ENCODE measurements at regions not wholly inside any gene's neighbourhood (a gene's known extent, or its start where the extent isn't known, plus 50 kb on each side); places are given as distances from the start of the nearest gene placed in this dataset.

- no peak for DNase-seq (ENCODE audit: low read depth)
Measured at GRCh38 chr21:40901691-40902090, 54.7 kb upstream of the DSCAM start.

GRCh38 chr21:40902299-40902698, 55.3 kb upstream of the DSCAM start:
- no peak for DNase-seq (ENCODE audit: low read depth)

DNA sequence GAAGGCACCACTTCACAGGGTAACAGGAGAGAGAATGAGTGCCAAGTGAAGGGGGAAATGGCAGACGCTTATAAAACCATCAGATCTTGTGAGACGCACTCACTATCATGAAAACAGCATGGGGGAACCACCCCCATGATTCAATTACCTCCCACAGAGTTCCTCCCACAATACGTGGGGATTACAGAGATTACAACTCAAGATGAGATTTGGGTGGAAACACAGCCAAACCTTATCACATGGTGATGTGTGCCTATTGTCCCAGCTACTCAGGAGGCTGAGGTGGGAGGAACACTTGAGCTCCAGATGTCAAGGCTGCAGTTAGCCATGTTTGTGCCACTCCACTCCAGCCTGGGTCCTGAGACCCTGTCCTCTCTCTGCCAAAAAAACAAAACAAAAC, 56.0 kb upstream of the DSCAM start:
- DNase-seq (ENCODE audit: low read depth) = no peak

- no peak for DNase-seq (ENCODE audit: low read depth)
Measured at GRCh38 chr21:40905251-40905650, 58.3 kb upstream of the DSCAM start.

DNA sequence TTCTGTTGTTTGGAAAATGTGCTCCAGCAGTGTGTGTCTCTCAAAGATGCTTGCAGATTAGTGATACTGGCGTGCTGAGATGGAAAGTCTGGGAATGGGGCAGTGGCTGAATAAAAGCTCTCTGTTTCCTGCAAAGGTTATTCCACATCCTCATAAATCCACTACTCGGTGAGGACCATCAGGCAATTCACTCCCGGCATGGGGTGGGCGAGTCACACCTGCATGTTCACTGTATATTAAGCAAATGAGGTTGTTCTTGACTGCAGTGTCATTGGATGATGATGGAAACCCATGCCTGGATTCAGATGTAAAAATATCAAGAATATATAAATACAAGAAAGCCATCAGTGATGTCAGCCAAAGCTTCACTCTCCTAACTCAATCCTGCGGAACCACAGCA, 65.4 kb upstream of the DSCAM start:
- no peak for DNase-seq (ENCODE audit: low read depth)

- DNase-seq (ENCODE audit: low read depth) = no peak
Measured at GRCh38 chr21:40915114-40915513, 68.2 kb upstream of the DSCAM start.

DNA sequence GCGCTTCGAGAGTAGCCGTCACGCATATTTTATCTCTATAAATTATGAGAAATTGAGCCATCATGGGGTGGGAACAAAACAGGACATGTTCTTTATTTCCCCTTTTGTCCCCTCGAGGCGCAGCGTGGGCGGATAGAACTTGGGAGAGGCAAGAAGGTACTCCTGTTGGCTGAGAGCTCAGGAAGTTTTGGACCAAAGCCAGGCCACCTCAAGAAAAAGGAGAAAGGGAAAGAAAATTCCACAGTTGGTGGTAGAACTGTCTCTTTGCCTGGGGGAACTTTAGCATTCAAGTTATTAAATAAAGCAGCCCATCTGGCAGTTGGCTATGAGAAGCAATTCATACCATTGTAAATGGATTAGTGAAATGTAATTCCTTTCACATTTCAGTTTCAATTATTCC, 76.4 kb upstream of the DSCAM start:
- no peak for DNase-seq (ENCODE audit: low read depth)

DNA sequence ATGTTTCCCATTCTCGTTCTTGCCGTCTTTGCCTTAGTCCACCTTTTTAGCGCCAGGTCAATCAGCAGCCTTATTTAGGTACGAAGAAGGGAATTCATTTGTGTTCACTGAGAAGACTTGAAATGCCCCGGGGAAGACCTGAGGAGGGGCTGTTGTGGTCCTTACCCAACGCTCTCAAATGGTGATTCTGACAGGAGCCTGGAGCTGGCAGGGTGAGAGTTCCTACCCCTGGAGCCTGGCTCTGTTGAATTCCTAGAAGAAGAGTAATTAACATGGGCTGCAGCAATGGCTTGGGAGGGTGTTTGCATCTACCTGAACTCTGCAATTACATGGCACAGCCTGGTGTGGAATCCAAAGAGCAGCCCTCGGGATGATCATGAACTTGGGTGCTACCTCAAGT, 76.9 kb upstream of the DSCAM start:
- no peak for DNase-seq (ENCODE audit: low read depth)

GRCh38 chr21:40924641-40925040, 77.7 kb upstream of the DSCAM start:
- DNase-seq (ENCODE audit: low read depth) = no peak

- no peak for DNase-seq (ENCODE audit: low read depth)
Measured at GRCh38 chr21:40926238-40926637, 79.3 kb upstream of the DSCAM start.

DNA sequence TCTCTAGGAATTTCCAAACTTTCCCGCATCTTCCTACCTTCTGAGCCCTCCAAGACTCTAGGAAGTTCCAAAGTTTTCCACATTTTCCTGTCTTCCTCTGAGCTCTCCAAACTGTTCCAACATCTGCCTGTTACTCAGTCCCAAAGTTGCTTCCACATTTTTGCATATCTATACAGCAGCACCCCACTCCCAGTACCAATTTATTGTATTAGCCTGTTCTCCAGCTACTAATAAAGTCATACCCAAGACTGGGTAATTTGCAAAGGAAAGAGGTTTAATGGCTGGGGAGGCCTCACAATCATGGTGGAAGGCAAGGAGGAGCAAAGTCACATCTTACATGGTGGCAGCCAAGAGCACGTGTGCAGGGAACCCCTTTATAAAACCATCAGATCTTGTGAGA, 82.9 kb upstream of the DSCAM start:
- DNase-seq (ENCODE audit: low read depth) = no peak

- DNase-seq (ENCODE audit: low read depth) = no peak
Measured at GRCh38 chr21:40931197-40931596, 84.2 kb upstream of the DSCAM start.

DNA sequence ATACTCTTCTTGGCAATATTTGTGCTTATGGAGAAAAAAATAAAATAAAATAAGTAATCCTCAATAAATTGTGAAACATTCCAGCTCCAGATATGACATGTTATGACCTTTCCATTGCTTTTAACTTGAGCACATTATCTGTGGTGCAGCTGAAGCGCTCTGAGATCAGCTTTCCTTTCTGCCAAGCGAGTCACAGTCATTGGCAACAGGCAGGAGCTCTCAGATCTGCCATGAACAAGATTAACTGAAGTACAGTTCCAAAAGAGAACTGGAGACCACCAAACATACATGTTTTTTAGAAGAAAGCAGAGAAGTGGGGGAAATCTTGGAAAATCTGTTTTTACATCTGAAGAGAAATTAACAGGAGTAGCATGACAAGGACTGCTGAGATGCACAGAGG, 89.2 kb upstream of the DSCAM start:
- no peak for DNase-seq (ENCODE audit: low read depth)

DNA sequence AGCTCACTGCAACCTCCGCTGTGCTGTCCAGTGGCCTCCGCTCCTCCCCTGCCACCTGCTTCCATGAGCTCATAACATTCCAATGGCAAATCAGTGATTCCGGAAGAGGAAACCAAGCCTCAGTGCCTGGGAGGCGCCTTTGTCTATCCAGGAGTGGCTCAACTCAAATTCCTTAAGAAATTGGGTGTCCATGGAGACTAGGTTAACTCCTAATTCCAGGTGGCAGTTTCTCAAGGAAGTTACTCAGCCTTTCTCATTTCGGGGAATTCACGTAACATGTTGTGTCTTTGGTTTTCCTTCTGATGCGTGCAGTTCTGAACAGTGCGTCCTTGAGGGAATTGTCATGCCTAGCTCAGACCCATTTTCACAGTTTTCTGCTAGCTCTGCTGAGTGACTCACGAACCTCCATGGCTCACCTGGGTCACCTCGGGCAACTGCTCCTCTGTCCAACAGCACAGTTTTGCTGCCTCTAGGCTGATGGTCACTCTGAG, 89.9 kb upstream of the DSCAM start:
- no peak for DNase-seq (ENCODE audit: low read depth)

DNA sequence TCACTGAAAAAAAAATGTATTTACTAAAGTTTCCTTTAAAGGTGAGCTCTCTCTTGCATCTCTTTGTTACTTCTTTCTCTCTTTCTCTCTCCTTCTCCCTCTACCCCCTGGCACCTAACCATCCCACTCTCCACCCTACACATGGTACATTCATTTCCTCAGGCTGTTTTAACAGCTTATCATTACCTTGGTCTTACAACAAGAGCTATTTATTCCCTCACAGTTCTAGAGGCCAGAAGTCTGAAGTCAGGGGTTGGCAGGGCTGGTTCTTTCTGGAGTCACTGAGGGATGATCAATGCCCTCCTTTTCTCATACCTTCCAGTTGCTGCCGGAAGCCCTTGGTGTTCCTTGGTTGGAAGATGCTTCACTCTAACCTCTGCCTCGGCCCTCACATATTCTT, 91.1 kb upstream of the DSCAM start:
- no peak for DNase-seq (ENCODE audit: low read depth)

DNA sequence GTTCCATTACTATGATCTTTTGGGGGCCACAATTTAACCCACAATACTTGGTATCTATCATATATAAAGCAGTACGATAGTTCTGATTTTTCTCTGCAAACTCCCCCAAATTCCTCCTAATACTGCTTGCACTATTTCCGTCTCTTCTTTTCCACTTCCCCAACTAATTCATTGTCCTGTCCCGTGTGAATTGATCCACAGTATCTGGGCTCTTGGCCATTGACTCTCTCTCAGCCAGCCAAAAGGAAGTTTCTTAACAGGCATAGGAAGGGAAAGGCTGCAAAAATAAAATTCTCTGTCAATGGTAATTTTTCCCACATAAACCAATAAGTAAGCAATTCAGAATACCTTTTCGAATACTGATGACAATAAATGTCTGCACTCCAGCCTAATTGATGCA, 91.7 kb upstream of the DSCAM start:
- no peak for DNase-seq (ENCODE audit: low read depth)

- no peak for DNase-seq (ENCODE audit: low read depth)
Measured at GRCh38 chr21:40947713-40948112, 100.8 kb upstream of the DSCAM start.

GRCh38 chr21:40950970-40951369, 104.0 kb upstream of the DSCAM start:
- no peak for DNase-seq (ENCODE audit: low read depth)

GRCh38 chr21:40952551-40953323, 105.8 kb upstream of the DSCAM start:
- DNase-seq (ENCODE audit: low read depth) = no peak

GRCh38 chr21:40964691-40965090, 117.7 kb upstream of the DSCAM start:
- no peak for DNase-seq (ENCODE audit: low read depth)

- no peak for DNase-seq (ENCODE audit: low read depth)
Measured at GRCh38 chr21:40967771-40968170, 120.8 kb upstream of the DSCAM start.

- DNase-seq (ENCODE audit: low read depth) = no peak
Measured at GRCh38 chr21:40972151-40972550, 125.2 kb upstream of the DSCAM start.

- no peak for DNase-seq (ENCODE audit: low read depth)
Measured at GRCh38 chr21:40976198-40977109, 129.5 kb upstream of the DSCAM start.
